Germinal center (tissue), 1 donor: ENCODE measurements at regions not wholly inside any gene's neighbourhood (a gene's known extent, or its start where the extent isn't known, plus 50 kb on each side); places are given as distances from the start of the nearest gene placed in this dataset.

Experiments used
- DNase-seq: peaks from one replicate; pipeline ENCODE4 v3.0.0; 2012; ENCODE audit warnings: mixed read lengths, low spot score

- DNase-seq = no peak
These were observed 73.4 kb upstream of the DNAH5 start for GRCh38 chr5:14017904-14018303.

- DNase-seq = no peak
These were observed 72.1 kb upstream of the DNAH5 start for GRCh38 chr5:14016549-14016948.

GRCh38 chr5:14011089-14012020, 66.9 kb upstream of the DNAH5 start:
- DNase-seq = peak; percentile 79

- no peak for DNase-seq
These were observed 65.1 kb upstream of the DNAH5 start for GRCh38 chr5:14009575-14009974.

GRCh38 chr5:14008819-14009311, 64.4 kb upstream of the DNAH5 start:
- no peak for DNase-seq

- no peak for DNase-seq
These were observed 62.5 kb upstream of the DNAH5 start for GRCh38 chr5:14006823-14007520.

GRCh38 chr5:14004598-14005394, 60.3 kb upstream of the DNAH5 start:
- no peak for DNase-seq

GRCh38 chr5:14003936-14004335, 59.4 kb upstream of the DNAH5 start:
- no peak for DNase-seq

GRCh38 chr5:14003513-14003912, 59.0 kb upstream of the DNAH5 start:
- no peak for DNase-seq

- no peak for DNase-seq
These were observed 53.8 kb upstream of the DNAH5 start for GRCh38 chr5:13998254-13998653.

GRCh38 chr5:13997514-13997913, 53.0 kb upstream of the DNAH5 start:
- no peak for DNase-seq

- DNase-seq = peak; percentile 23
These were observed 50.2 kb upstream of the DNAH5 start for GRCh38 chr5:13994621-13995253.
